SK-N-SH treated with all-trans-retinoic acid at 6 μM for 48 hours (cell line): ENCODE measurements at regions not wholly inside any gene's neighbourhood (a gene's known extent, or its start where the extent isn't known, plus 50 kb on each side); places are given as distances from the start of the nearest gene placed in this dataset.

Experiments
- OSR1 ChIP-seq: fragments of 250-450 bp; sonication (Bioruptor Pico); IDR thresholded peaks from 2 replicates; pipeline ENCODE4 v1.8.0; 2022; ENCODE audit warnings: moderate library complexity, mild to moderate bottlenecking, inconsistent platforms
- TCF4 ChIP-seq: fragments of 250-450 bp; sonication (Bioruptor Pico); IDR thresholded peaks from 2 replicates; pipeline ENCODE4 v1.8.0; 2021; ENCODE audit warnings: mild to moderate bottlenecking, moderate library complexity, borderline replicate concordance
- ZFP3 ChIP-seq: fragments of 250-450 bp; sonication (Bioruptor Pico); IDR thresholded peaks from 2 replicates; pipeline ENCODE4 v1.5.0; 2020; ENCODE audit warnings: mild to moderate bottlenecking, moderate library complexity
- TF ChIP-seq, protein P1 (sequence below): fragments of 250-450 bp; sonication (Bioruptor Pico); IDR thresholded peaks from 2 replicates; pipeline ENCODE4 v1.8.0; 2020; ENCODE audit warnings: mild to moderate bottlenecking, moderate library complexity, borderline replicate concordance
- TF ChIP-seq, protein P2 (sequence below): fragments of 250-450 bp; sonication (Bioruptor Pico); IDR thresholded peaks from 2 replicates; pipeline ENCODE4 v1.8.0; 2021; ENCODE audit warnings: low read depth, mild to moderate bottlenecking, moderate library complexity, borderline replicate concordance

DNA sequence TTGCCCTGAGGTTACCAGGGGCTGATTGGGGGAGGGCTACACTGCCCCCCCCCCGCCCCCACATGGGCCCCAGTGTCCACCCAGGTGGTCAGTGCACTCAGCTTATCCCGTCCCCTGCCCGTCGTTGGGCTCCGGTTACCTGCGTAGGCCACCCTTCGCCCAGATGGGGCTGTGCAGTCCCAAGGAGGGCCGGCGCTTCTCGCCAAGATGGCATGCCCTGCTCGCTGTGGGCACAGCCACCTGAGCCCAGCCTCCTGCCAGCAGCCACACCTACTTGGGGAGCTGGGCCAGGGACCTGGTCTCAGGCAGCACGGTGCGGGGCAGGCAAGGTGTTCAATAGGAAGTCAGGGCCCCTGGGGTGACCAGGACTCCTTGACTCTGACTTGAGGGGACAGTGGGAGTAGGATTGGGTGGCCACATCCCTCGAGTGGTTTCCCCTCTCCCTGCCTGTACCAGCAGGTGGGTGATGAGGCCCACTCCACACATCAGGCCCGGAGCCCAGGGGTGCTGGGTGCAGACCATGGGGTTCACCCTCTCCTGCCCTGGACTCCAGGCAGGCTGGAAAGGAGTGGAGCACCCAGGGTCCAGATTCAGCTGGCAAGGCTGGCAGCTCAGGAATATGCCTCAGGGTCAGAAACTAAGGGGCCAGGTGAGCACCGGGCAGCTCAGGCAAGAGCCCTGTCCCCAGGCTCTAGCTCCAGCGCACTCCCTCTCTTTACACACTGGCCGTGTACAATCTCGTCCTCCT, 170.3 kb downstream of the GLI2 start:
- TF ChIP-seq, protein P1, sequence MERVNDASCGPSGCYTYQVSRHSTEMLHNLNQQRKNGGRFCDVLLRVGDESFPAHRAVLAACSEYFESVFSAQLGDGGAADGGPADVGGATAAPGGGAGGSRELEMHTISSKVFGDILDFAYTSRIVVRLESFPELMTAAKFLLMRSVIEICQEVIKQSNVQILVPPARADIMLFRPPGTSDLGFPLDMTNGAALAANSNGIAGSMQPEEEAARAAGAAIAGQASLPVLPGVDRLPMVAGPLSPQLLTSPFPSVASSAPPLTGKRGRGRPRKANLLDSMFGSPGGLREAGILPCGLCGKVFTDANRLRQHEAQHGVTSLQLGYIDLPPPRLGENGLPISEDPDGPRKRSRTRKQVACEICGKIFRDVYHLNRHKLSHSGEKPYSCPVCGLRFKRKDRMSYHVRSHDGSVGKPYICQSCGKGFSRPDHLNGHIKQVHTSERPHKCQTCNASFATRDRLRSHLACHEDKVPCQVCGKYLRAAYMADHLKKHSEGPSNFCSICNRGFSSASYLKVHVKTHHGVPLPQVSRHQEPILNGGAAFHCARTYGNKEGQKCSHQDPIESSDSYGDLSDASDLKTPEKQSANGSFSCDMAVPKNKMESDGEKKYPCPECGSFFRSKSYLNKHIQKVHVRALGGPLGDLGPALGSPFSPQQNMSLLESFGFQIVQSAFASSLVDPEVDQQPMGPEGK = no peak
- no peak for TF ChIP-seq ZFP3 (CRISPR knock-in tag)
- no peak for TF ChIP-seq OSR1 (CRISPR knock-in tag)
- TF ChIP-seq TCF4 (CRISPR knock-in tag) = no peak
- TF ChIP-seq, protein P2, sequence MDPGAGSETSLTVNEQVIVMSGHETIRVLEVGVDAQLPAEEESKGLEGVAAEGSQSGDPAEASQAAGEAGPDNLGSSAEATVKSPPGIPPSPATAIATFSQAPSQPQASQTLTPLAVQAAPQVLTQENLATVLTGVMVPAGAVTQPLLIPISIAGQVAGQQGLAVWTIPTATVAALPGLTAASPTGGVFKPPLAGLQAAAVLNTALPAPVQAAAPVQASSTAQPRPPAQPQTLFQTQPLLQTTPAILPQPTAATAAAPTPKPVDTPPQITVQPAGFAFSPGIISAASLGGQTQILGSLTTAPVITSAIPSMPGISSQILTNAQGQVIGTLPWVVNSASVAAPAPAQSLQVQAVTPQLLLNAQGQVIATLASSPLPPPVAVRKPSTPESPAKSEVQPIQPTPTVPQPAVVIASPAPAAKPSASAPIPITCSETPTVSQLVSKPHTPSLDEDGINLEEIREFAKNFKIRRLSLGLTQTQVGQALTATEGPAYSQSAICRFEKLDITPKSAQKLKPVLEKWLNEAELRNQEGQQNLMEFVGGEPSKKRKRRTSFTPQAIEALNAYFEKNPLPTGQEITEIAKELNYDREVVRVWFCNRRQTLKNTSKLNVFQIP (CRISPR knock-in tag) = no peak
